ENCODE measurements at regions not wholly inside any gene's neighbourhood (a gene's known extent, or its start where the extent isn't known, plus 50 kb on each side); places are given as distances from the start of the nearest gene placed in this dataset.
A peak's percentile ranks its signal among the peaks of the same experiment; 100 is the strongest.

DNA sequence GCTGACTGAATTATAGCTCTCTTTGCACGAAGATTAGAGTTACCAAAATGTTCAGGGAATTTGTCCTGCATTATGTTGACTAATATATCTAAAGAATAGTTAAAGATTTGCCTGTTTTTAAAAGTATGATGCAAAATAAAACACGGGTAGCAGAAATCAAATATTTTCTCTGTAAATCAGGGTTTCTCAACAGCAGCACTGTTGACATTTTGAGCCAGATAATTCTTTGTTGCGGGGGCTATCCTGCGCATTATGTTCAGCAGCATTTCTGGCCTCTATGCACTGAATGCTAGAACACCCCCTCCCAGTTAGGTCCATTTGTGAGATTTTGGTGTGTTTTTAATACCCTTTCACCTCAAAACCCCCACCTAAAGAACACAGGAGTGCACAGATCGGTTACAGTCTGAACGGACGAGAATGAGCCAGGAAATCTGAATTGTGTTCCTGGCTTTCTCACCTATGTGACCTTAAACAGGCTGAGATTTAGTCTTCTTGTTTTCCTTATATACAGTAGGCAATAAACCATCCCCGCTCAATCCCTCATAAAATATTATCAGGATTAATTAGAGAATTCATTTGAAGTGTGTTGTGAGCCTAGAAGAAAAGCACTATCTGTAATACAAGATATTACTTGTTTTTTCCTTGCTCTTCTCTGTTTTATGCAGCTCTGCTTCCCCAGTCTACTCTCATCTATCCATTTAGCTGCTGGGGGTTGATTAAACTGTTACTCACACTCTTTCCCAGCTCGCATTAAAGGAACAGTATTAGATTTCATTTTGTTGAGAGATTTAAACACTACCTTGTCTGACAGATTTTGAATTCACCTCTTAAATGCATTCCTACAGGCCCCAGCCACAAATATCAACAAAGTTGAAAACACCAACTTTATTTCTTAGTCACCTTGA, 247.5 kb upstream of the GOLIM4 start:
- Histone ChIP-seq H3K9me3 (ENCODE audit: low read length) (no peaks in the 10 kb centered on the region), H2AFZ (ENCODE audit: low read depth, low read length) (no peak overlapping the region), H3K27me3 (ENCODE audit: insufficient read depth, low read length) (no peaks in the 10 kb centered on the region), H3K36me3 (ENCODE audit: insufficient read depth, low read length) (no peaks in the 10 kb centered on the region), H3K4me1 (ENCODE audit: insufficient read depth, low read length) (peaks cover 25% of the 10 kb centered on the region), H3K4me3 (ENCODE audit: low read length) (no peak overlapping the region)

DNA sequence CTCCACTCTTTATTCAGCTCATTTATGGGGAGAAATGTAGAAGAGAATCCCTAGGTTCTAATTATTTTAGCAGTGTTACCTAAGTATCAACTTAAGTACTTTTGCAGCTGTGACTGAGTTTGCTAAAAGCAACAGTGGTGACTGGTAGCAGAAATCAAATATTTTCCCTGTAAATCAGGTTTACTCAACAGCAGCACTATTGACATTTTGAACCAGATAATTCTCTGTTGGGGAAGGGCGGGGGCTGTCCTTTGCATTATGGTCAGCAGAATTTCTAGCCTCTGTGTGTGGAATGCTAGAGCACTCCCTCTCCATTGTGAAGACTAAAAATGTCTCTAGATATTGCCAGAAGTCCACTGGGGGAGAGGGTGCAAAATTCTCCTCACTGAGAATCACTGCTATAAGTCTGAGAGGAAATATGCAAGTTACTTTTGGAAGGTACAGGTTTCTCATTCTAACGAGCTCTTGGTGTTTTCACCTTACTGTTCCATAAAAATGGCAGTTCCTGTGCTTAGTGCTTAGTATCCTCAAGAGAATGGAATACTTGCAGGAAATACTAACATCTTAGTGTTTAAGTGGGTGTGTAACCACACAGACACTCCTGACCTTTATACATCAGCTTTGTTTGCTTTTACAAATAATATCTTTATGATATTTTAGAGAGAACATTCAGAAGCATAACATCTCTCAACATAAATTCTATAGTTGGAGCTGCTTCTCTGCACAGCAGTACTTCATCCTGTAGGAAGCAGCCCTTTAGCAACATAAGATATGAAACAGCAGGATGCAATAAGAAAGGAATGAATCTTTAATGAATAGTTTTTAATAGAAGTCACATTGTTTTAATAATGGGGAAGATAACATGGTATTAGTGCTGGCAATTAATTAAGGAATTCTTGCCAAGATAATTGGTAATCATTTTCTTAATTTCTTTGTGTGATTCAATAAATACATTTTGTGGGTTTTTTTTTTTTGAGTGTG, 246.5 kb upstream of the GOLIM4 start:
- peaks cover 25% of the 10 kb centered on the region for H3K4me1 ChIP-seq (ENCODE audit: insufficient read depth, low read length)
- H2AFZ ChIP-seq (ENCODE audit: low read depth, low read length) = no peak overlapping the region
- H3K9me3 ChIP-seq (ENCODE audit: low read length) = no peaks in the 10 kb centered on the region
- H3K27me3 ChIP-seq (ENCODE audit: insufficient read depth, low read length) = no peaks in the 10 kb centered on the region
- no peaks in the 10 kb centered on the region for H3K36me3 ChIP-seq (ENCODE audit: insufficient read depth, low read length)
- H3K4me3 ChIP-seq (ENCODE audit: low read length) = no peak overlapping the region

DNA sequence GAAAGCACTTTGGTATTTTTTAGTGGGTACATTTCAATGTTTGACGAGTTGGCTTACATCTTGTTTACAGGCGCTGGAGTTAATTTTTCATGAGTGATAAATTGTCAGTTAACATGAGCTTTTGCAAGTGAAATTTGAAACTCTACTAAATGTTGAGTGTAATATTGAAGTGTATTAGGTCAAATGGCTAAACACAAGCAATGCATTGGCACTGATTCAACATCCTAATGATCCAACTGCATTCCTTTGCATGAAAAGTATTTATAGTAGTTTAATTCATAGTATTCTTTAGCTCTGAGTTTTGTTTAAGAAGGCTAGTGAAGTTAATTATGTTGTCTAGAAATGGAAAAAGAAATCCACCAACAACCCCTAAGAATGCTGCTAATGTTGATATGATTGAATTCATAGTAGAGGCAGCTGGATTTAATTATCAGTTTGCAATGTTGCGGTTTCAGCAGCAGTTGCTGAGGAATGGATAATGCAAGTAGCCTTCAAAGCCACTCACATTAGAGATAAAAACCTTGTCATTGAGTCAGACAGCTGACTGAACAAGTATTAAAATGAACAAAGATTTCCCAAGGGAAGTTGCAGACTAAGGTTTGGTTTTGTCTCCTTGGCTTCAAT, 245.6 kb upstream of the GOLIM4 start:
- Histone ChIP-seq H3K4me3 (ENCODE audit: low read length) (no peak overlapping the region), H2AFZ (ENCODE audit: low read depth, low read length) (no peak overlapping the region), H3K9me3 (ENCODE audit: low read length) (no peaks in the 10 kb centered on the region), H3K36me3 (ENCODE audit: insufficient read depth, low read length) (no peaks in the 10 kb centered on the region), H3K4me1 (ENCODE audit: insufficient read depth, low read length) (peaks cover 25% of the 10 kb centered on the region), H3K27me3 (ENCODE audit: insufficient read depth, low read length) (no peaks in the 10 kb centered on the region)

DNA sequence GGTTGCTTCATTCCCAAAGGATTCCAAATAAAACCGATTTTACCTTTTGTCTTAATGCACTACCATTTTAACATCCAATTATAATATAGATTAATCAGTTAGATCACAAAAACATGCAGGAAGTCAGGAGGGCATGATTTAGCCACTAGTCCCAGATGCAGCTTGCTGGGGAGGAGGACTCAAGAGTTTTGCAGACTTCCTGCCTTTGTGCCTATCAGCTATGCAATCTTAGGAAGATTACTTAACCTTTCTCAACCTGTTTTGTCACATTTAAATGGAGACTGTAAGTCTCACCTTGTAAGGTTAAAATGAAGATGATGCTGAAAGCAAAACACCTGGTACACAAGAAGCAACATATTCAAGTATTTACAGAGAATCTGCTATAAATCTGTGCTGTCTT, 242.4 kb upstream of the GOLIM4 start:
- Histone ChIP-seq H3K4me1 (ENCODE audit: insufficient read depth, low read length) (peaks cover 30% of the 10 kb centered on the region), H2AFZ (ENCODE audit: low read depth, low read length) (no peak overlapping the region), H3K4me3 (ENCODE audit: low read length) (no peak overlapping the region), H3K9me3 (ENCODE audit: low read length) (no peaks in the 10 kb centered on the region), H3K27me3 (ENCODE audit: insufficient read depth, low read length) (no peaks in the 10 kb centered on the region), H3K36me3 (ENCODE audit: insufficient read depth, low read length) (no peaks in the 10 kb centered on the region)

DNA sequence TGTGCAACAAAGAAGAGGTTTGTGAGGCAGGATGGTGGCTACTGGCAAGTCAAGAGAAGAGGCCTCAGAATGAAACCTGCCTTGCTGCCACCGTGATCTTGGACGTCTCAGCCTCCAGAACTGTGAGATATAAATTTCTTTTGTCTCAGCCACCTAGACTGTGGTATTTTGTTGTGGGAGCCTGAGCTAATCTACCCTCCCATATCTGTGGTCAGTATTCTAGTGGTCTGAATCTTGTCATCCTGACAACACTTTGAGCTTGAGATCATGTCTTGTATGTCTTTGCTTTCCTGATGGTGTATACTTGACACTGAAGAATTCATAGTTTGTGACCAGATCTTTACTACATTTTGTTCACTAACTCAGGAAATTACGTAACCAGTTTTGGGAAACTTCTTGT, 240.6 kb upstream of the GOLIM4 start:
- Histone ChIP-seq H3K27me3 (ENCODE audit: insufficient read depth, low read length) (no peaks in the 10 kb centered on the region), H3K4me3 (ENCODE audit: low read length) (no peak overlapping the region), H3K4me1 (ENCODE audit: insufficient read depth, low read length) (peaks cover 33% of the 10 kb centered on the region)

DNA sequence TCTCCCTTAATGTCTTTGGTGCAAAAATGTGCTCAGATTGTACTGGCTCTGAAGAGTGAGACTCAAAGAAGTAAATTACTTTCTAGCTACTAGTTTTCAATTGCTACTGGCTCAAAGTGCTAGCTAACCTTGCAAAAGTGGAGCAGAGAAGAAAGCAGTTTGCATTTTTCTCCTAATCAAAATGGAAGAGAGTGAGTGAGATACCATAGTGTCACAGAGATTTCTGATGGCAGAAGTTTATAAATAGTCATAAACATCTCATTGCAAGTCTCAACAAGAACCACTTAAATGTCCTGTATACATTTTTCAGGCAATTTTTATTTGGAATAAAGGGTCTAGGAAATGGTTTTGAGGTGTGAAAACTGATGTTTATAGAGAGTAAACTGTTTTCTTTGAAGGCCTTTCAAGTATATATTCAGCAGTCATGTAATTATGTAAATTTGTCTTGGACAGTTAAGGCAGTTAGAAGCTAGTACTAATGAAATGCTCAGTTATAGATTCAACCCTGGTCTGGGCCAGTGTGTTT, 237.7 kb upstream of the GOLIM4 start:
- Histone ChIP-seq H2AFZ (ENCODE audit: low read depth, low read length) (peak overlapping the region; percentile 64), H3K4me3 (ENCODE audit: low read length) (no peak overlapping the region), H3K36me3 (ENCODE audit: insufficient read depth, low read length) (no peaks in the 10 kb centered on the region), H3K27me3 (ENCODE audit: insufficient read depth, low read length) (no peaks in the 10 kb centered on the region), H3K4me1 (ENCODE audit: insufficient read depth, low read length) (peaks cover 33% of the 10 kb centered on the region), H3K9me3 (ENCODE audit: low read length) (no peaks in the 10 kb centered on the region)

More for the DNA sequence above, 240.6 kb upstream of the GOLIM4 start:
- Histone ChIP-seq H3K9me3 (ENCODE audit: low read length) (no peaks in the 10 kb centered on the region), H3K36me3 (ENCODE audit: insufficient read depth, low read length) (no peaks in the 10 kb centered on the region), H2AFZ (ENCODE audit: low read depth, low read length) (no peak overlapping the region)

DNA sequence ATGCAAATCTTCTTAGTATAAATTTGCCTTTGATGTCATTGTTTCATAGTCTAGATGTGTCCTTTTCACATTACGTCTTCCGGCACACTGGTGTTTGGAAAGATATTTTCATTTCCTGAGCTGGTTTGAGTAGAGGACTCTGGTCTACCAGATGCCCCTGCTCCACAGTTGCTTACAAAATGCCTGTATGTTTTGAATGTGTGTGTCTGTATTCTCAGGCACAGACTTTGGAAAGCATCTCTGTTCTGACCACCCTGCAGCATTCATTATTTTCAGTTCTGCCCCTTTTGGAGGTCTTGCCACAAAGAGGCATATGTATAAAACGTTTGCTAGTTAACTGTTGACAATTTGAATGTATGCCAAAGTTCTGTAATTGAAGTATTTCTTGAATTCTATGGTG, 236.0 kb upstream of the GOLIM4 start:
- H2AFZ ChIP-seq (ENCODE audit: low read depth, low read length) = no peak overlapping the region
- no peaks in the 10 kb centered on the region for H3K36me3 ChIP-seq (ENCODE audit: insufficient read depth, low read length)
- no peak overlapping the region for H3K4me3 ChIP-seq (ENCODE audit: low read length)
- H3K4me1 ChIP-seq (ENCODE audit: insufficient read depth, low read length) = peaks cover 33% of the 10 kb centered on the region
- no peaks in the 10 kb centered on the region for H3K9me3 ChIP-seq (ENCODE audit: low read length)
- no peaks in the 10 kb centered on the region for H3K27me3 ChIP-seq (ENCODE audit: insufficient read depth, low read length)

DNA sequence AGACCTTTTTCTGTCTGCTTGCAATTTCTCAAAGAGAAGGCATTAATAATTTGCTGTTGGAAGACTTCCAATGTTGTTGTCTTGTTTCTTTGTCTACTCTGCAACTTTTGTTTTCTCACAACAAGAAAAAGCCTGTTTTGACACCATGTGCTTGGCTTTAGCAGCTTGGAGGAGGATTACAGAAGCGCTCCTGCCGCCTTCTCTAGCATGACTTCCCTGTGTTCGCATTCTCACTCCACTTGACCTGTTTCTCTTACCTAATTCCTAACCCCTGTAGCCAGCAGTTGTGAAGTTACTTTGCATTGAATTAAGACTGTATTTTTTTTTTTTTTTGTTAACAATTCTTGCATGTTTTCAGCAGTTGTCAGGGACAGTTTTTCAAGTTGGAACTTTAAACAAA, 235.3 kb upstream of the GOLIM4 start:
- Histone ChIP-seq H3K4me1 (ENCODE audit: insufficient read depth, low read length) (peaks cover 33% of the 10 kb centered on the region), H3K9me3 (ENCODE audit: low read length) (no peaks in the 10 kb centered on the region), H2AFZ (ENCODE audit: low read depth, low read length) (no peak overlapping the region), H3K36me3 (ENCODE audit: insufficient read depth, low read length) (no peaks in the 10 kb centered on the region), H3K4me3 (ENCODE audit: low read length) (no peak overlapping the region), H3K27me3 (ENCODE audit: insufficient read depth, low read length) (no peaks in the 10 kb centered on the region)

DNA sequence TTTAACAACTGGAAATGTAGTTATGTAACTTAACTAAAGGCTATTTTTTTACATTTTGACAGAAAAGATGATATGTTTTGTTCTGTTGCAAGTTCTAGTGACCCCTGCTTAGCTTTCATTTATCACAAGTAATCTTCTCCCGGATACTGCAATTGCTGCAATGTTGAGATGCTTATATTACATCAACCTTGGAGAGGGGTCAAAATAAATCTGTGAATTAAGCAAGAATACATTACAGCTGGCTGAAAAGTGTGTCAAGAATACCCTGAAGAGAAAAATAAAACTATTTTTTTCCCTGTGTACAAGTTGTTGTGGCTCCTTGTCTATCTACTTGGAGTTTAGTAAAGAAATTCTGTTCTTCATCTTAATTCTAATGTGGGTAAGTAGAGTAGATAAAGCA, 232.1 kb upstream of the GOLIM4 start:
- Histone ChIP-seq H3K4me1 (ENCODE audit: insufficient read depth, low read length) (peaks cover 22% of the 10 kb centered on the region), H3K9me3 (ENCODE audit: low read length) (no peaks in the 10 kb centered on the region), H3K4me3 (ENCODE audit: low read length) (no peak overlapping the region), H3K27me3 (ENCODE audit: insufficient read depth, low read length) (no peaks in the 10 kb centered on the region), H2AFZ (ENCODE audit: low read depth, low read length) (no peak overlapping the region), H3K36me3 (ENCODE audit: insufficient read depth, low read length) (peaks cover 3% of the 10 kb centered on the region)

DNA sequence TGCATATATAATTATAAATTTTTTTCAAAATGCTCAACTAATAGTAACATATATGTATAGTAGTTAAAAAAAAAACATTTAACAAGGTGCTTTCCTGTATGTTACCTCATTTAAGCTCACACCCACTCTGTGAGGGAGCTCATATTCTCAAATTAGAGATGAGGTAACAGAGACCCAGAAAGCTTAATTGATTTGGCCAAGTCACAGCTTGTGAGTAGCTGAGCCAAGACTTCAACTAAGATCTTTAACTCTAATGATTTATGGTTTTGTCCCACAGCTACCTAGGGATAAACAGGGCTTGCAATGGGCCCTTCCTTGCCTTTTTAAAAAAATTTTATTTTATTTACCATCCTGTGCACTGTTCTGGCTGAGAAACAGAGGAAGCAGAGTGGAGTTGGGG, 230.0 kb upstream of the GOLIM4 start:
- H3K4me1 ChIP-seq (ENCODE audit: insufficient read depth, low read length) = peaks cover 1% of the 10 kb centered on the region
- no peak overlapping the region for H2AFZ ChIP-seq (ENCODE audit: low read depth, low read length)
- H3K9me3 ChIP-seq (ENCODE audit: low read length) = no peaks in the 10 kb centered on the region
- peaks cover 8% of the 10 kb centered on the region for H3K36me3 ChIP-seq (ENCODE audit: insufficient read depth, low read length)
- no peak overlapping the region for H3K4me3 ChIP-seq (ENCODE audit: low read length)
- no peaks in the 10 kb centered on the region for H3K27me3 ChIP-seq (ENCODE audit: insufficient read depth, low read length)

DNA sequence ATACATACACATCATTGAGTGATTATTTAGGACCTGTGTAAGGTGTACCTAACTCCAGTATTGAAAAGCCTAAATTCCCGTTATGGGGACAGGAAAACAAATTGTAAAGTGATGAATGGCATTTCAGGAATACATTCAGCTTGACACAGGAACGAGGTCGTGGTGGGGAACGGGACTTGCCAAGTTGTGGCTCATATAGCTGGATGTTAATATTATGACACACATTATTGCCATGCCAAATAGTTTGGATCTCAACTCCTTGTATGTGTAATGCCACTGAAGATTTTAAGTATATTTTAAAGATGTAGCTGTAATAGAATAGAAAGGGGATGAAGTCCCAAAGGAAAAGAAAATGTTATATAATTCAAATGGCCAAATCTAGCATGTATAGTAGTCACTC, 227.2 kb upstream of the GOLIM4 start:
- peaks cover 21% of the 10 kb centered on the region for H3K36me3 ChIP-seq (ENCODE audit: insufficient read depth, low read length)
- no peaks in the 10 kb centered on the region for H3K27me3 ChIP-seq (ENCODE audit: insufficient read depth, low read length)
- no peaks in the 10 kb centered on the region for H3K4me1 ChIP-seq (ENCODE audit: insufficient read depth, low read length)
- H2AFZ ChIP-seq (ENCODE audit: low read depth, low read length) = no peak overlapping the region
- no peaks in the 10 kb centered on the region for H3K9me3 ChIP-seq (ENCODE audit: low read length)
- no peak overlapping the region for H3K4me3 ChIP-seq (ENCODE audit: low read length)

DNA sequence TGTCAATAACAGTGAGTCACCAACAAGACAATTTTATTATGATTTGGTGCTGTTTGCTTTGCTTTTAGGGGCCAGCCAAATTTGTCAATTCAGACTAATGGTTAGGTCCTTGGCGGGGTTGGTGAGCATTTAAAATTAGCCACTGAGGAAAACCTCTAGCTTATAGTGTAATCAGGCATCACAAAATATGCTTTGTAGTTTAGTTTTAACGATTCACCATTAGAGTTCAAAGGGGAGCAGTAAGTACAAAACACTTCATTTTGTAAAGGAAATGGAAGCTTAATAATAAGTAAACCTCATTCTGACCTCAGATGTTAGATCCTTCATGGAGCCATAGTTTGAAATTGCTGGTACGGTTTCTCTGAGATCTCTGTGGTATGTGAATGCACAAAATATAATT, 218.4 kb upstream of the GOLIM4 start:
- Histone ChIP-seq H2AFZ (ENCODE audit: low read depth, low read length) (no peak overlapping the region), H3K4me1 (ENCODE audit: insufficient read depth, low read length) (no peaks in the 10 kb centered on the region), H3K9me3 (ENCODE audit: low read length) (no peaks in the 10 kb centered on the region), H3K36me3 (ENCODE audit: insufficient read depth, low read length) (peaks cover 28% of the 10 kb centered on the region), H3K27me3 (ENCODE audit: insufficient read depth, low read length) (no peaks in the 10 kb centered on the region), H3K4me3 (ENCODE audit: low read length) (no peak overlapping the region)
